K562 (cell line): ENCODE measurements at regions not wholly inside any gene's neighbourhood (a gene's known extent, or its start where the extent isn't known, plus 50 kb on each side); places are given as distances from the start of the nearest gene placed in this dataset.

ENCODE experiments used
- ATAC-seq: fragments of 200-7000 bp; cut with Tn5 transposase; 3 replicates; pipeline ENCODE4 v1.9.1; 2020; ENCODE audit warnings: moderate library complexity
- BruUV-seq: library from RNA; stranded (reverse); fragments of 400-500 nt; replicated peaks from 2 replicates; lab custom pipeline; 2021; lab: Mats Ljungman, UMichigan
- CTCF ChIA-PET: fragments of 300-600 bp; formaldehyde crosslinking; extraction: SDS; loops from one replicate; lab custom pipeline; 2021; ENCODE audit warnings: low intra/inter-chr PET ratio; lab: Yijun Ruan, JAX
- POLR2A ChIA-PET: fragments of 300-600, 350-650 bp; sonication (Branson Sonifier 250); formaldehyde crosslinking; extraction: SDS; loops from one replicate; lab custom pipeline; 2021; ENCODE audit warnings: antibody characterized with exemption, inconsistent platforms; lab: Yijun Ruan, JAX
- DNase-seq, 4 experiments: peaks; one replicate each; pipeline versions ENCODE4 v3.0.0 to v3.0.0-alpha.2; 2011 to 2018; ENCODE audit warnings: low spot score in 3 of 4, mixed read lengths in 3 of 4; ENCODE audit errors: extremely low read depth in 1 of 4
- FAIRE-seq: peaks from 2 replicates; lab custom pipeline; 2011; peaks lifted over from hg19 to GRCh38; lab: Jason Lieb, UNC
- H2AFZ ChIP-seq: 2 replicates; pipeline ENCODE4 v1.6.0; 2011; ENCODE audit warnings: low read depth, low read length, control low read depth, inconsistent platforms
- H3K27ac ChIP-seq: fragments of 200-600 bp; 3 replicates; pipeline ENCODE4 v1.8.0; 2011; ENCODE audit warnings: low read depth, mild to moderate bottlenecking, control low read depth, inconsistent platforms, low read length, moderate library complexity, mixed read lengths; ENCODE audit errors: extremely low read depth
- H3K27me3 ChIP-seq, 2 experiments: fragments of 300-600 bp in 1 of 2; 2 replicates in 1 of 2; 3 replicates in 1 of 2; pipeline versions ENCODE4 v1.6.0 to v1.8.0; 2011; ENCODE audit warnings: inconsistent platforms in 2 of 2, low read length in 2 of 2, mild to moderate bottlenecking in 1 of 2, mixed read lengths in 1 of 2, moderate library complexity in 1 of 2; ENCODE audit not compliant: control insufficient read depth in 2 of 2, insufficient read depth in 2 of 2
- H3K36me3 ChIP-seq: fragments of 300-600 bp; 3 replicates; pipeline ENCODE4 v1.8.0; 2011; ENCODE audit warnings: mild to moderate bottlenecking, low read length, inconsistent platforms; ENCODE audit not compliant: control insufficient read depth, insufficient read depth
- H3K4me1 ChIP-seq, 2 experiments: fragments of 200-600 bp in 1 of 2; replicated peaks in 1 of 2; 2 replicates in 1 of 2; 3 replicates in 1 of 2; pipeline versions ENCODE4 v1.5.1 to v1.8.0; 2011; ENCODE audit warnings: inconsistent platforms in 2 of 2, low read length in 2 of 2, mild to moderate bottlenecking in 1 of 2, mixed read lengths in 1 of 2, moderate library complexity in 1 of 2; ENCODE audit not compliant: control insufficient read depth in 2 of 2, insufficient read depth in 2 of 2
- H3K4me2 ChIP-seq: 2 replicates; pipeline ENCODE4 v1.6.1; 2011; ENCODE audit warnings: low read length, control low read depth, inconsistent platforms, mixed read lengths; ENCODE audit not compliant: insufficient read depth
- H3K4me3 ChIP-seq: fragments of 200-600 bp; sonication (generic), shearing (Covaris generic); 2 replicates; pipeline ENCODE4 v1.5.1; 2016; ENCODE audit warnings: control low read depth, inconsistent platforms
- H3K79me2 ChIP-seq: fragments of 200-600 bp; 3 replicates; pipeline ENCODE4 v1.8.0; 2011; ENCODE audit warnings: low read length, inconsistent platforms; ENCODE audit not compliant: control insufficient read depth, insufficient read depth
- H3K9ac ChIP-seq, 2 experiments: 2 replicates each; pipeline versions ENCODE4 v1.6.0 to v1.6.1; 2011; ENCODE audit warnings: low read depth in 2 of 2, low read length in 2 of 2, control low read depth in 1 of 2, inconsistent platforms in 1 of 2, mild to moderate bottlenecking in 1 of 2, mixed read lengths in 1 of 2; ENCODE audit not compliant: insufficient read depth in 1 of 2
- H3K9me1 ChIP-seq: one replicate; pipeline ENCODE4 v1.6.0; 2011; ENCODE audit warnings: inconsistent platforms, mild to moderate bottlenecking, low read length, moderate library complexity; ENCODE audit not compliant: control insufficient read depth, insufficient read depth
- H3K9me3 ChIP-seq: replicated peaks from 2 replicates; pipeline ENCODE4 v1.5.1; 2011; ENCODE audit warnings: low read depth, low read length, inconsistent platforms; ENCODE audit not compliant: control insufficient read depth, insufficient read depth
- H4K20me1 ChIP-seq: replicated peaks from 2 replicates; pipeline ENCODE4 v1.6.1; 2011; ENCODE audit warnings: low read length, inconsistent platforms, mixed read lengths; ENCODE audit not compliant: control insufficient read depth, insufficient read depth
- EGR1 ChIP-seq: fragments of 450-650 bp; conservative IDR thresholded peaks from 2 replicates; pipeline ENCODE4 v1.6.1; 2017; ENCODE audit warnings: mild to moderate bottlenecking
- ESRRB ChIP-seq: fragments of 250-450 bp; sonication (Bioruptor Pico); IDR thresholded peaks from 2 replicates; pipeline ENCODE4 v1.5.0; 2020; ENCODE audit warnings: mild to moderate bottlenecking, moderate library complexity, borderline replicate concordance
- GATAD2B ChIP-seq: fragments of 450-650 bp; IDR thresholded peaks from 2 replicates; pipeline ENCODE4 v1.6.1; 2017; ENCODE audit warnings: mild to moderate bottlenecking, borderline replicate concordance
- HDAC3 ChIP-seq: fragments of 450-650 bp; IDR thresholded peaks from 2 replicates; pipeline ENCODE4 v1.6.1; 2018; ENCODE audit warnings: borderline replicate concordance, mild to moderate bottlenecking, moderate library complexity; ENCODE audit not compliant: partially characterized antibody
- HLTF ChIP-seq: fragments of 450-650 bp; IDR thresholded peaks from 2 replicates; pipeline ENCODE4 v1.6.1; 2016
- KAT2B ChIP-seq: IDR thresholded peaks from one replicate; pipeline ENCODE4 v1.6.1; 2012; ENCODE audit warnings: low read depth, mild to moderate bottlenecking, control low read depth, inconsistent platforms, low read length, moderate library complexity
- L3MBTL2 ChIP-seq: fragments of 450-650 bp; IDR thresholded peaks from 2 replicates; pipeline ENCODE4 v1.6.1; 2016; ENCODE audit warnings: mild to moderate bottlenecking, moderate library complexity
- NCOA1 ChIP-seq: fragments of 450-650 bp; IDR thresholded peaks from 2 replicates; pipeline ENCODE4 v1.6.1; 2016; ENCODE audit warnings: low read depth
- NR2C1 ChIP-seq, 2 experiments: fragments of 450-650 bp; IDR thresholded peaks; 2 replicates each; pipeline ENCODE4 v1.6.1; 2017; ENCODE audit warnings: mild to moderate bottlenecking in 2 of 2, antibody characterized with exemption in 1 of 2, inconsistent platforms in 1 of 2, missing compliant biosample characterization in 1 of 2, missing genetic modification characterization in 1 of 2
- SMAD4 ChIP-seq: fragments of 250-450 bp; sonication (Bioruptor Pico); conservative IDR thresholded peaks from 2 replicates; pipeline ENCODE4 v1.8.0; 2021; ENCODE audit warnings: inconsistent platforms, mild to moderate bottlenecking, moderate library complexity
- STAG1 ChIP-seq: sonication (generic); formaldehyde crosslinking; IDR thresholded peaks from 2 replicates; pipeline ENCODE4 v1.5.0; 2020; ENCODE audit warnings: missing genetic modification reagents, borderline replicate concordance
- ZBTB8A ChIP-seq: fragments of 450-650 bp; IDR thresholded peaks from 2 replicates; pipeline ENCODE4 v1.6.1; 2018; ENCODE audit warnings: mild to moderate bottlenecking, moderate library complexity; ENCODE audit not compliant: partially characterized antibody
- ZFPM2 ChIP-seq: fragments of 250-450 bp; sonication (Bioruptor Pico); IDR thresholded peaks from 2 replicates; pipeline ENCODE4 v1.5.1; 2022; ENCODE audit warnings: mild to moderate bottlenecking
- ZNF12 ChIP-seq: sonication (generic); formaldehyde crosslinking; IDR thresholded peaks from 2 replicates; pipeline ENCODE4 v1.4.0; 2020; ENCODE audit warnings: mild to moderate bottlenecking, missing genetic modification reagents
- ZNF311 ChIP-seq: fragments of 250-450 bp; sonication (Bioruptor Pico); IDR thresholded peaks from 2 replicates; pipeline ENCODE4 v1.4.0; 2020; ENCODE audit warnings: mild to moderate bottlenecking, moderate library complexity
- in situ Hi-C: fragments of 300-500 bp; cut with MboI; formaldehyde crosslinking; loops from 4 replicates; pipeline ENCODE4 v1.15.0; 2018; ENCODE audit warnings: inconsistent platforms, mixed read lengths
- intact Hi-C: fragments of 100-400 bp; cut with micrococcal nuclease; formaldehyde crosslinking; loops from 2 replicates; pipeline ENCODE4 v1.14.2; 2022
- TF ChIP-seq, protein P1 (sequence below): fragments of 250-450 bp; sonication (Bioruptor Pico); IDR thresholded peaks from 2 replicates; pipeline ENCODE4 v1.5.0; 2022; ENCODE audit warnings: mild to moderate bottlenecking

DNA sequence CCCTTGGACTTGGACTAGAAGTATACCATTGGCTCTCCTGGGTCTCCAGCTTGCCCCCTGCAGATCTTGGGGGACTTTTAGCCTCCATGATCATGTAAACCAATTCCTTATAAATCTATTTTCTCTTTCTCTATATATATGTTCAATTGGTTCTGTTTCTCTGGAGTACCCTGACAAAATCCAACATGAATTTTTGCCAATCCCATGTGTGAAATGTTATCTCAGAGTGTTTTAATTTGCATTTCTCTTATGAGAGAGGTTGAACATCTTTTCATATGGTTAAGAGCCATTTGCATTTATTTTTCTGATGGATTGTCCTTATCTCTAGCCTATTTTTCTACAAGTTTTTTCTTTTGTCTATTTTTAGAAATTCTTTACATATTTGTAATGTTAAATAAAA lies 131.7 kb upstream of the NEO1 start:
- no peak overlapping the region for H2AFZ ChIP-seq
- no peaks in the 10 kb centered on the region for H3K36me3 ChIP-seq
- no peaks in the 10 kb centered on the region for H3K79me2 ChIP-seq
- intact Hi-C loops = no loop called here
- BruUV-seq = no TSS peak
- DNase-seq (no peak), ATAC-seq (no peak), FAIRE-seq (no peak)
- no peaks in the 10 kb centered on the region for H4K20me1 ChIP-seq
- no peak overlapping the region for H3K4me3 ChIP-seq
- H3K27me3 ChIP-seq = no peaks in the 10 kb centered on the region
- H3K4me1 ChIP-seq = no peaks in the 10 kb centered on the region
- H3K9me1 ChIP-seq = no peaks in the 10 kb centered on the region
- ChIA-PET POLR2A (interaction anchor here (0.5 kb wide), 1 partner anchor 85 kb away, joined by 3 read pairs; no protein-coding TSS in a partner anchor), CTCF (no interaction called here)
- no peak overlapping the region for H3K9ac ChIP-seq
- H3K9me3 ChIP-seq = no peaks in the 10 kb centered on the region
- no peak overlapping the region for H3K27ac ChIP-seq
- no peak overlapping the region for H3K4me2 ChIP-seq
- in situ Hi-C loops = no loop called here
- TF ChIP-seq NR2C1 (IDR thresholded peaks at IDR 0.05) (no peak), NR2C1 (tag; IDR thresholded peaks at IDR 0.05) (no peak), SMAD4 (CRISPR knock-in tag) (no peak), ZNF311 (CRISPR knock-in tag) (no peak), KAT2B (no peak), STAG1 (CRISPR knock-in tag) (no peak), NCOA1 (no peak), L3MBTL2 (no peak), HLTF (no peak), ZNF12 (CRISPR knock-in tag) (no peak), GATAD2B (no peak), ESRRB (no peak), ZFPM2 (CRISPR knock-in tag) (no peak), ZBTB8A (no peak), EGR1 (no peak), HDAC3 (no peak)
- TF ChIP-seq, protein P1, sequence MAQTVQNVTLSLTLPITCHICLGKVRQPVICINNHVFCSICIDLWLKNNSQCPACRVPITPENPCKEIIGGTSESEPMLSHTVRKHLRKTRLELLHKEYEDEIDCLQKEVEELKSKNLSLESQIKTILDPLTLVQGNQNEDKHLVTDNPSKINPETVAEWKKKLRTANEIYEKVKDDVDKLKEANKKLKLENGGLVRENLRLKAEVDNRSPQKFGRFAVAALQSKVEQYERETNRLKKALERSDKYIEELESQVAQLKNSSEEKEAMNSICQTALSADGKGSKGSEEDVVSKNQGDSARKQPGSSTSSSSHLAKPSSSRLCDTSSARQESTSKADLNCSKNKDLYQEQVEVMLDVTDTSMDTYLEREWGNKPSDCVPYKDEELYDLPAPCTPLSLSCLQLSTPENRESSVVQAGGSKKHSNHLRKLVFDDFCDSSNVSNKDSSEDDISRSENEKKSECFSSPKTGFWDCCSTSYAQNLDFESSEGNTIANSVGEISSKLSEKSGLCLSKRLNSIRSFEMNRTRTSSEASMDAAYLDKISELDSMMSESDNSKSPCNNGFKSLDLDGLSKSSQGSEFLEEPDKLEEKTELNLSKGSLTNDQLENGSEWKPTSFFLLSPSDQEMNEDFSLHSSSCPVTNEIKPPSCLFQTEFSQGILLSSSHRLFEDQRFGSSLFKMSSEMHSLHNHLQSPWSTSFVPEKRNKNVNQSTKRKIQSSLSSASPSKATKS (CRISPR knock-in tag) = no peak
